HUES64 (cell line): ENCODE measurements at regions not wholly inside any gene's neighbourhood (a gene's known extent, or its start where the extent isn't known, plus 50 kb on each side); places are given as distances from the start of the nearest gene placed in this dataset.

Source experiments
- H3K27ac ChIP-seq: 2 replicates; pipeline ENCODE4 v1.7.0; 2013; ENCODE audit warnings: low read depth, low read length, inconsistent platforms
- H3K27me3 ChIP-seq: 2 replicates; pipeline ENCODE4 v1.6.1; 2013; ENCODE audit warnings: mild to moderate bottlenecking, low read length; ENCODE audit not compliant: insufficient read depth
- H3K36me3 ChIP-seq: 2 replicates; pipeline ENCODE4 v1.6.1; 2013; ENCODE audit warnings: mild to moderate bottlenecking, low read length; ENCODE audit not compliant: insufficient read depth
- H3K4me1 ChIP-seq: 2 replicates; pipeline ENCODE4 v1.6.1; 2013; ENCODE audit warnings: mild to moderate bottlenecking, low read length, moderate library complexity; ENCODE audit not compliant: insufficient read depth
- H3K4me3 ChIP-seq: 2 replicates; pipeline ENCODE4 v1.5.1; 2013; ENCODE audit warnings: mild to moderate bottlenecking, low read length, moderate library complexity
- H3K9ac ChIP-seq: 2 replicates; pipeline ENCODE4 v1.6.1; 2013; ENCODE audit warnings: mild to moderate bottlenecking, low read depth, low read length
- H3K9me3 ChIP-seq: 2 replicates; pipeline ENCODE4 v1.6.1; 2013; ENCODE audit warnings: low read depth, low read length; ENCODE audit not compliant: insufficient read depth
- WGBS: fragments of 150-250, 120-280 bp; methylation state at CpG from one replicate; pipeline ENCODE4 v1.1.7; 2013; ENCODE audit warnings: missing lambda C conversion rate; 5-methylcytosine and 5-hydroxymethylcytosine counted together

DNA sequence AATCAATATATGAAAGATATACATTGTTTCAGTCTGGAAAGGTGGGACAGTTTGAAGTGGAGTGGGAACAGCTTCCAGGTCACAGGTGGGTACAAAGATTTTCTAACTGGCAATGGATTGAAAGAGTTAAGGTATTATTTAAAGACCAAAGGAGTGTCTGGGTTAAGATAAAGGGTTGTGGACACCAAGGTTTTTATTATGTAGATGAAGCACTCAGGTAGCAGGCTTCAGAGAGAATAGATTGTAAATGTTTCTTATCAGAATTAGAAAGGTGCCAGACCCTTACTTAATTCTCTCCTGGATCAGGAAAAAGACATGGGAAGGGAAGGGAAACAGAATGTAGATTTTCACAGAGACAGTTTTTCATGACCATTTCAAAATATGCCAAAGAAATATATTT is 1174.8 kb downstream of the MAT2B start:
- peak overlapping the region; percentile 44; the same call in 1 of the 2 replicates for H3K9ac ChIP-seq
- H3K4me1 ChIP-seq = peaks cover 40% of the 10 kb centered on the region
- no peaks in the 10 kb centered on the region for H3K27me3 ChIP-seq
- 0 out of 2 replicates have a peak overlapping the region, but pooled peaks have one; percentile 6 for H3K4me3 ChIP-seq
- H3K27ac ChIP-seq = peak overlapping the region; percentile 86
- 0 out of 2 replicates have a peak, but pooled peaks cover 4% of the 10 kb centered on the region for H3K9me3 ChIP-seq
- peaks cover 4% of the 10 kb centered on the region; the same call in 1 of the 2 replicates for H3K36me3 ChIP-seq

DNA sequence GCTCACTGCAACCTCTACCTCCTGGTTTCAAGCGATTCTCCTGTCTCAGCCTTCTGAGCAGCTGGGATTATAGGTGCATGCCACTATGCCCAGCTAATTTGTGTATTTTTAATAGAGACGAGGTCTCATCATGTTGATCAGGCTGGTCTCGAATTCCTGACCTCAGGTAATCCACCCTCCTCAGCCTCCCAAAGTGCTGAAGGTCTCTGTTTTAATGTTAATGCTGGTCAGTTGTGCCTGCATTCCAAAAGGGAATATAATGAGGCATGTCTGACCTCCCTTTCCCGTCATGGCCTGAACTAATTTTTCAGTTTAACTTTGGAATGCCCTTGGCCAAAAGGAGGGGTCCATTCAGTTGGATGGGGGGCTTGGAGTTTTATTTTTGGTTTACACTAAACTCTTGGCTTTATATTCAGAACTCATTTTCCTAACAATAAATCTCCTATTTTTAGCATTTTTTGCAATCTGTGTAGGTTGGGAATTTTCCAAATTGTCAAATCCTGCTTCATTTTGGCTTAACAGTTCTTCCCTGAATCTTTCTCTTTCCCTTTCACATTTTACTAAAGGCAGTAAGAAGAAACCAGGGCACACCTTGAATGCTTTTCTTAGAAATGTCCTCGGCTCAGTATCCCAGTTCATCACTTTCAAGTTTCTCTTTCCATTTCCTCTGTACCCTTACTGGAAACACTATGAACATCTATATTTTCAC is 1175.5 kb downstream of the MAT2B start:
- WGBS = 54% methylated on average over 5 of the region's 5 CpGs
- peaks cover 4% of the 10 kb centered on the region; the same call in 1 of the 2 replicates for H3K36me3 ChIP-seq
- H3K9ac ChIP-seq = peak overlapping the region; percentile 44; the same call in 1 of the 2 replicates
- 0 out of 2 replicates have a peak, but pooled peaks cover 4% of the 10 kb centered on the region for H3K9me3 ChIP-seq
- H3K4me3 ChIP-seq = 0 out of 2 replicates have a peak overlapping the region, but pooled peaks have one; percentile 6
- H3K27me3 ChIP-seq = peaks cover under 1% of the 10 kb centered on the region; the same call in 1 of the 2 replicates
- H3K4me1 ChIP-seq = peaks cover 40% of the 10 kb centered on the region
- H3K27ac ChIP-seq = peak overlapping the region; percentile 86

- Histone ChIP-seq H3K36me3 (no peaks in the 10 kb centered on the region), H3K4me3 (no peak overlapping the region), H3K27me3 (peaks cover 5% of the 10 kb centered on the region; the same call in 1 of the 2 replicates), H3K9me3 (no peaks in the 10 kb centered on the region), H3K9ac (no peak overlapping the region), H3K4me1 (peaks cover 26% of the 10 kb centered on the region), H3K27ac (no peak overlapping the region)
Observed at GRCh38 chr5:164687391-164687790, 1182.0 kb downstream of the MAT2B start.

- Histone ChIP-seq H3K27ac (no peak overlapping the region), H3K4me3 (no peak overlapping the region), H3K9ac (no peak overlapping the region), H3K4me1 (peaks cover 21% of the 10 kb centered on the region), H3K36me3 (no peaks in the 10 kb centered on the region), H3K27me3 (peaks cover 5% of the 10 kb centered on the region; the same call in 1 of the 2 replicates), H3K9me3 (no peaks in the 10 kb centered on the region)
- 84% methylated on average over 2 of the region's 2 CpGs for WGBS
Observed at GRCh38 chr5:164688437-164688836, 1183.0 kb downstream of the MAT2B start.

- H3K27me3 ChIP-seq = no peaks in the 10 kb centered on the region
- peaks cover 4% of the 10 kb centered on the region; the same call in 1 of the 2 replicates for H3K4me1 ChIP-seq
- no peak overlapping the region for H3K27ac ChIP-seq
- no peak overlapping the region for H3K4me3 ChIP-seq
- H3K36me3 ChIP-seq = no peaks in the 10 kb centered on the region
- no peaks in the 10 kb centered on the region for H3K9me3 ChIP-seq
- WGBS = 45% methylated on average over 7 of the region's 7 CpGs
- no peak overlapping the region for H3K9ac ChIP-seq
Observed at GRCh38 chr5:164708831-164709230, 1203.4 kb downstream of the MAT2B start.

DNA sequence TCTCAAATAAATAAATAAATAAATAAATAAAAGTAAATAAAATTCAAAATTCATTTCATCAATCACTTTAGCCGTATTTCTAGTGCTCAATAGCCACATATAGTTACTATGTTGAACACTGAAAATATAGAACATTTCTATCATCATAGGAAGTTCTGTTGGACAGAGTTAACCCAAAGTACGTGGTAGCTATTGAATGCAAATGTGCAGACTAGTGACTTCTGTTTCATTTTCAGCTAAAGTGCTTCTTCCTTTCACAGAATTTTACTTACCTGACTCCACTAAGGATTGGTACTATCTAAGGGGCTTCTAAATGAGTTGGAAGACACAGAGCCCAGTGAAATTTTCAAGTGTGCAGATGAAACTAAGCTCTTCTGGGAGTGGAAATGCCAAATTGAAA is 1208.3 kb downstream of the MAT2B start:
- no peak overlapping the region for H3K4me3 ChIP-seq
- 100% methylated on average over 1 of the region's 2 CpGs for WGBS
- H3K9me3 ChIP-seq = no peaks in the 10 kb centered on the region
- no peaks in the 10 kb centered on the region for H3K36me3 ChIP-seq
- no peaks in the 10 kb centered on the region for H3K27me3 ChIP-seq
- H3K9ac ChIP-seq = no peak overlapping the region
- no peak overlapping the region for H3K27ac ChIP-seq
- H3K4me1 ChIP-seq = no peaks in the 10 kb centered on the region; the same call in 1 of the 2 replicates

DNA sequence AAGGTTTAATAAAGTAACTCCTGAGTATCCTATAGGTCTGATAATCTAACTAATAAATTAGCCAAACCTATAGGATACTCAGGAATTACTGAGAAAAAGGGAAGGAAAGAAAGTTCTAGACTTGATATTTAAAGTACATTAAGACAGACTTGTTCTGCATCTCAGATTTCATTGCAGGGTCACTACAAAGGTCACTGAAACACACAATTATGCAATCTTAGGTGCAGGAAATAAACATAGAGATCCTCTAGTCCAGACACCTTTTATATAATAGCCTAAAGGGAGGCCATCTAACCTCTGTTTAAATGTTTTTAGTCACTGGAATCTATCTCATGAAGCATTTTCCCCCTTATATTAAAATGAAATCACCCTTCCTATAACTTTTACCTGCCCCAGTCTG is 1215.7 kb downstream of the MAT2B start:
- no peaks in the 10 kb centered on the region for H3K4me1 ChIP-seq
- no peaks in the 10 kb centered on the region for H3K27me3 ChIP-seq
- no peak overlapping the region for H3K4me3 ChIP-seq
- no peak overlapping the region for H3K27ac ChIP-seq
- no peaks in the 10 kb centered on the region for H3K36me3 ChIP-seq
- H3K9me3 ChIP-seq = no peaks in the 10 kb centered on the region
- no peak overlapping the region for H3K9ac ChIP-seq

- no peak overlapping the region for H3K9ac ChIP-seq
- H3K27me3 ChIP-seq = no peaks in the 10 kb centered on the region
- H3K4me1 ChIP-seq = no peaks in the 10 kb centered on the region
- no peaks in the 10 kb centered on the region for H3K9me3 ChIP-seq
- WGBS = no CpG with 5 or more reads among the region's 1 CpG
- H3K36me3 ChIP-seq = no peaks in the 10 kb centered on the region
- no peak overlapping the region for H3K4me3 ChIP-seq
- no peak overlapping the region for H3K27ac ChIP-seq
Observed at GRCh38 chr5:164721656-164722055, 1216.2 kb downstream of the MAT2B start.

DNA sequence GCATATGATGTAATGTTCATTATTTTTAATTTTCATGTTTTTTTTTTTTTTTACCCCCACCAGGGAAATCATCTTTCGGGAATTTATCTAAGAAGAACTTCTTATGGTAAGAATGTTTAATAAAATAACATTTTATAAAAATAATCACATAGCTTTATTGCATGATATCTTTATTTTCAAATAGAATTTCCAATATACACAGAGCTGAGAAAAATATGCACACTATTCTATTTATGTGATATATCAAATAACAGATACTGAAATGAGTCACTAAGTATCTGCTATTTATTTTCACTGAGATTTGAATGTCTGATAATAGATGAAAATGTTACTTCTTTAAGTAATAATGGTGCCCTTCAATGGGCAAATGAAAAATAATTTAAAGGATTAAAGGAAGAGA is 1217.3 kb downstream of the MAT2B start:
- H3K27ac ChIP-seq = no peak overlapping the region
- H3K9me3 ChIP-seq = no peaks in the 10 kb centered on the region
- no peaks in the 10 kb centered on the region for H3K27me3 ChIP-seq
- no CpG with 5 or more reads among the region's 1 CpG for WGBS
- H3K9ac ChIP-seq = no peak overlapping the region
- no peaks in the 10 kb centered on the region for H3K36me3 ChIP-seq
- no peaks in the 10 kb centered on the region for H3K4me1 ChIP-seq
- no peak overlapping the region for H3K4me3 ChIP-seq

DNA sequence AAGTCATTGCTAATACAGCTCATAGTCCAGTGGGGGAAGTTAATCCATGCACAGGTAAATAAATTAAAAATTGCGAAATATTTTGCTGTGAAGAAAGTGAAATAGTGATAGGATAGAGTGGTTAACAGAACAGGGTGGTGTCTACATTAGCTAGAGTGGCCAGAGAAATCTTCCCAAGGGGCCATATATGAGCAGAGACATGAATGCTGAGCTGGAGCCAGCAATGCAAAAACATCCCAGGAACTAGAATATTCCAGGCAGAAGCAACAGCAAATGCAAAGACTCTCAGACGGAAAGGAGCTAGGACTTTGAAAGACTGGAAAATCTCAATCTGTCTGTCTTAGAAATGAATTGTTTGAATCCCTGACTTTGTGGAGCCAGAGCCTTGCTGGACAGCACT is 1221.6 kb downstream of the MAT2B start:
- H3K36me3 ChIP-seq = no peaks in the 10 kb centered on the region
- WGBS = 93% methylated on average over 2 of the region's 2 CpGs
- no peaks in the 10 kb centered on the region for H3K27me3 ChIP-seq
- H3K4me1 ChIP-seq = no peaks in the 10 kb centered on the region
- H3K9me3 ChIP-seq = no peaks in the 10 kb centered on the region
- H3K27ac ChIP-seq = no peak overlapping the region
- no peak overlapping the region for H3K4me3 ChIP-seq
- H3K9ac ChIP-seq = no peak overlapping the region

DNA sequence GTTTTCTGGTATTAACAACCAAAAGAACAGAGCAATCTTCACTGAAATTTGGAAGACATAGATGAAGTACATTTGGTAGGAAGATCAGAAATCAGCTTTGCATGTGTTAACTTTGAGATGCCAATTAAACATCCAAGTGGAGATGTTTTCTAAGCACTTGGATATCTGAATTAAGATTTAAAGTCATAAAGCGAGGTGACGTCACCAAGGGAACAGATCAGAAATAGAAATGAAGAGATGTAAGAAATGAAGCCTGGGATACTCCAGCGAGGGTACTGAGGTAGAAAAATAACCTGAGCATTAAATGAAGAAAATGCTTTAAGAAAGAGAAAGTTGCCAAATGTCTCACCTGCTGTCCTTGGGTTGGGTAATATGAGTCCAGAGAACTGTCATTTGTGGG is 1223.3 kb downstream of the MAT2B start:
- H3K4me3 ChIP-seq = no peak overlapping the region
- no peaks in the 10 kb centered on the region for H3K36me3 ChIP-seq
- no peaks in the 10 kb centered on the region for H3K27me3 ChIP-seq
- no peaks in the 10 kb centered on the region for H3K4me1 ChIP-seq
- 95% methylated on average over 3 of the region's 3 CpGs for WGBS
- no peak overlapping the region for H3K27ac ChIP-seq
- H3K9me3 ChIP-seq = no peaks in the 10 kb centered on the region
- H3K9ac ChIP-seq = no peak overlapping the region

GRCh38 chr5:164735334-164735733 is 1229.9 kb downstream of the MAT2B start:
- Histone ChIP-seq H3K9ac (no peak overlapping the region), H3K4me3 (no peak overlapping the region), H3K36me3 (no peaks in the 10 kb centered on the region), H3K27ac (no peak overlapping the region), H3K4me1 (no peaks in the 10 kb centered on the region), H3K27me3 (no peaks in the 10 kb centered on the region), H3K9me3 (no peaks in the 10 kb centered on the region)
